IPS DF 4.7 (cell line): ENCODE measurements at regions not wholly inside any gene's neighbourhood (a gene's known extent, or its start where the extent isn't known, plus 50 kb on each side); places are given as distances from the start of the nearest gene placed in this dataset.

Source experiments
- DNase-seq: peaks from one replicate; pipeline ENCODE4 v3.0.0-alpha.2; 2013; ENCODE audit warnings: low spot score; ENCODE audit errors: extremely low read depth

- no peak for DNase-seq
Measured at GRCh38 chr2:37837628-37838328, 87.3 kb upstream of the RMDN2 start.

DNA sequence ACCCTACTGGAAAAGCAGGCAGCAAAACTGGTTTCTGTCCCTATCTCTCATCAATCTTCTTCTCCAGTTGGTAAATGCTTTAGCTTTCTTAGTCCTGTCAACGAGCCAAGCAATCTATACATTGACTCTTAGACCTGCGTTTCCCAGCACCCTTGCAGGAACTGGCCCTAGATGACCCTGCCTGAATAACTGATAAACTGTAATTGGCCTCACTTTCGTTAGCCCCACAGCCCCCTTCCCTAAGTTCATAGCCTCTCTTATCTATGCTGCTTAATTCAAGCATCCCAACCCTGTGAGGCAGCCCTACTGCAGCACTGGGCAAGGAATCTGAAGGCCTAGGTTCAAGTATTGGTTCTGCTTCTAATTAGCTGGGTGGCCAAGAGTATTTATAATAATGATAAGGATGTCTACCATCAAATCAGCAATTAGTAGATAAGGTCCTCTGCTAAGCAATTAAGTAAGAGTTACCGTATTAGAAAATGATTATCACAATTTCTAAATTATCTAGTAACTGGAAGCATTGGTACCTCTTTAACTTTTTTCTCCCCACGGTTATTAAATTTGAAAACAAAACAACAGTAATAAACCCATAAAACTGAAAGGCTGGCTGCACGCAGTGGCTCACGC is 86.4 kb upstream of the RMDN2 start:
- no peak for DNase-seq

GRCh38 chr2:37839991-37840390 is 85.1 kb upstream of the RMDN2 start:
- DNase-seq: no peak

- DNase-seq: no peak
Measured at GRCh38 chr2:37842732-37843440, 82.2 kb upstream of the RMDN2 start.

DNA sequence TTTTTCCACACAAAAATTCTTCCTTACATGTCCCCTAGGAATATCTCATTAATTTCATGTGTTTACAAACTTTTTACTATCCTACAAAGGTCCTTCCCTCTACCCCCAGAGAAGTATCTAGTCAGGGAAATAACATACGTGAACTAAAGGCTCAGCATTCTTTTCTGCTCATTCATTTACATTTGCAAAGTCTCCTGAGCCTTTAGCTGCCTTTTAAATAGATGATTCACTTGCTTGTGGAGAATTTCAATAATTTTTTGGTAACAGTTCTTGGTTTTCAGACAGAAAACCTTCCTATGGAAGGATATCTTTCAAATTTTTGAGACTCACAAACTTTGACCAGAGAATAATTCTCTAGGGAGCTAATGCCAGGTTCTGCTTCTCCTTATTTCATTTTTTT is 81.5 kb upstream of the RMDN2 start:
- no peak for DNase-seq

- no peak for DNase-seq
Measured at GRCh38 chr2:37846207-37846606, 78.9 kb upstream of the RMDN2 start.

DNA sequence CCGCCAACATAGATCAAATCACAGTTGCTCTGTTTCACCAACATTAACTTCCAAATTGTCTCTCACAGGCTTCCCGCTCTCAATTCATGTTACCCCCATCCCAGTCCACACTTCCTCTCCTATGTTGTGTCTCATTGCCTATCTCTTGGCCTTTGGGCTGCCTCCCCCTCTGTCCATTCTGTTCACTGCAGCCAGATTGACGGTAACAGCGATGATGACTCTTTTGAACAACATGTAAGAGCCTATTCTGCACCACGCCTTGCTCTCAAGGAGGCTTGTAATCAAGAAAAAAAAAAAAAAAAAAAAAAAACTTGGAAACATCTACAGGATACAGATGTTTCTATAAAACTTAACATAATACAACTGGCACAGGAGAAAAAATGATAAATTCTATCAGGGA is 77.3 kb upstream of the RMDN2 start:
- DNase-seq: no peak

DNA sequence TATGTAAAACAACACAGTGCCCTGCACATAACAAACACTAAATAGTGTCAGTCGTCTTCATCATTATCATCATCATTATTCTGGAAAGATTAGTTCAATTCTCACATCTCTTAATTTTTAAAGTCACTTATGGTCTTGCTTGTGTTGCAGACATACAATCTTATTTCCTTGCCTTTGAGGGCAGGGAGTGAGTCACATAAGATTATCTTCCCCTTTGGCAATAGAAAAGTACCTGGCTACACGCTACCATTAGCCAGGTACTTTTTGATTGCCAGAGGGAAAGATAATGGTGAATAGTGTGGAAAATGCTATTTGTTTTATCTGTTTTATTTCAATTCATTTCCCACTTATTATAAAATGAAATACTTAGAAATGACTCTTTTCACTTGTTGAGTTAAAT is 76.6 kb upstream of the RMDN2 start:
- no peak for DNase-seq

DNA sequence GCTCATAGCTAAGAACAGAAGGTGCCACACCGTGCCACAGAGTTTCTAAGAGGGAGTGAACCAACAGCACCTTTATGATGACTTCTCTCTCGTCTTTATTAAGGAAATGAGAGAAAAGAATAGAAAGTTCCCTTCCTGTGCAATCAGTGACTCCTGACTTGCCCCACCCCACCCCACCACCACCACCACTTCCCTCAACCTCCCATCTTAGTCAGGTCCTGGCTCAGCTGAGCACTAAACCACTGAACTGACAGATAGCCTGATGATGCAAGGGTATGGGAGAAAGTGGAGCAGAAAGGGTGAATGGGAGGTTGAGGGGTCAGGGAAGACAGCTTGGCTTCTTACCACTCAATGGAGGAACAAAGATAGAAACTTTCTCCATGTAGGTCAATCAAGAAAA is 75.2 kb upstream of the RMDN2 start:
- no peak for DNase-seq

- DNase-seq: no peak
Measured at GRCh38 chr2:37851428-37851827, 73.7 kb upstream of the RMDN2 start.

DNA sequence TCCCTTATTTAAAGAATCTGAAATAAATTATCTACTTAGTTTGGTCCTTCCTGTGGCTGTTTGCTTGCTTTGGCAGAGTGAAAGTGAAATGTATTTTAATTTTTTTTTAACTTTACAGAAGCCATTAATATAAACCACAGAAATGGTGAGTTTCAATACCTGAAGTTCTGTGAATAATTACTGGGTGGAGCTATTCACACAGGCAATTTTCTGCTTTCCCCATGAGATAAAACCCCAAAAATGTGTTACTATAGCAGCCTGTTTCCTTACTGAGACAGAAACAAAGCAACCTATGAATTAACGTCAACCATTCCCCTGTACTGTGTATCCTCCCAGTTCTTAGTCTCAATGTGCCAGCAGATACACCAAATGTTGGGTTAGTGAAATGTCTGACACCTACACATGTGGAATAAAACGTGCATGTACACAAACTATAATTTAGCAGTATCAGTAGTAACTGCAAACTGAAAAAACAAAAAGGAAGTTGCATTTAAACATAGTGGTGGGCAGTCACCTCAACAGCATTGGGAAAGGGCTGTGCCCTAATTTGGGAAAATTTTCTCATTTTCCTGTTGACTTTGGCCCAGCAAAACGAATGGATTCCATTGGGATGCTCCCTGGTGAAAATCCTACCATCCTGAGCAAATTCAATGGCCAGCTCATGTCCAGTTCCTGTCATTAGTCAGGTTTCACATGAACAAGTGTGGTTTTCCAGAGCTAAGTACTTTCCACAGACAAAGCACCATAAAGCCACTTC is 73.1 kb upstream of the RMDN2 start:
- no peak for DNase-seq

GRCh38 chr2:37852585-37853014 is 72.5 kb upstream of the RMDN2 start:
- DNase-seq: no peak

GRCh38 chr2:37854676-37855282 is 70.3 kb upstream of the RMDN2 start:
- no peak for DNase-seq

DNA sequence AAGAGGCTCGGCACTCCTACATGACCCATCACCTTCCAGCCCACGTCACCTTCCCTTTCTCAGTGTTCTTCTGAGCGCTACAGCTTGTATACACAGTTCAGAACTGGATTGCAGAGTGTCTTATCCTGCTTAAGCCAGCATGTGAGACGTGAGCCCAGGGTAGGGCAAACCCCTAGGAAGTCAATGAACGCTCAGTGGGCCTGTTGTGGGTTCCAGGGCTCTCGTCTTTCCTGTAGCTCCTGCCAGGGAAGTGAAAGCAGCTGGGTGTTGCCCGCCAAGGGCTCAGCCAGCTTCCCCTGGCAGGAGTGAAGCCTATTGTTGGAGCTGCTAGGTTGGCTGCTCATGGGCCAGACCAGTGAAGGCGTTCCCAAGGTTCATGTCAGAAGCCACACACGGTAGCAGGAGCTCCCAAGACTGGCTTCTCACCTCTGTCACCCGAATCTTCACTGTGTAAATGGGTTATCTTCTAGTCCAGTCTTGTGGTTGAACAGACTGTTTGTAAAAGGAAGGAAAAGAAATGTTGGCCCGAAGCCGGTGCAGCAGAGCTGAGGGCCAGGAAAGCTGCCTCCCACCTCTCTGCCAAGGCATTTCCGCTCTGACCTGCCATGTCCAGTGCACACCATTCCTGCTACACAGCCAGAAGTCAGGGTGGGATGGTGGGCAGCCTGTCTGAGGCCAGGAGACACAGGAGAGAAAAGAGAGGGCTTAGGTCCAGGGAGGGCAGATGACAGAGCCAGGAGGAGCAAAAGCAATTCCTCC is 69.6 kb upstream of the RMDN2 start:
- no peak for DNase-seq

- DNase-seq: no peak
Measured at GRCh38 chr2:37856101-37856751, 68.9 kb upstream of the RMDN2 start.

DNA sequence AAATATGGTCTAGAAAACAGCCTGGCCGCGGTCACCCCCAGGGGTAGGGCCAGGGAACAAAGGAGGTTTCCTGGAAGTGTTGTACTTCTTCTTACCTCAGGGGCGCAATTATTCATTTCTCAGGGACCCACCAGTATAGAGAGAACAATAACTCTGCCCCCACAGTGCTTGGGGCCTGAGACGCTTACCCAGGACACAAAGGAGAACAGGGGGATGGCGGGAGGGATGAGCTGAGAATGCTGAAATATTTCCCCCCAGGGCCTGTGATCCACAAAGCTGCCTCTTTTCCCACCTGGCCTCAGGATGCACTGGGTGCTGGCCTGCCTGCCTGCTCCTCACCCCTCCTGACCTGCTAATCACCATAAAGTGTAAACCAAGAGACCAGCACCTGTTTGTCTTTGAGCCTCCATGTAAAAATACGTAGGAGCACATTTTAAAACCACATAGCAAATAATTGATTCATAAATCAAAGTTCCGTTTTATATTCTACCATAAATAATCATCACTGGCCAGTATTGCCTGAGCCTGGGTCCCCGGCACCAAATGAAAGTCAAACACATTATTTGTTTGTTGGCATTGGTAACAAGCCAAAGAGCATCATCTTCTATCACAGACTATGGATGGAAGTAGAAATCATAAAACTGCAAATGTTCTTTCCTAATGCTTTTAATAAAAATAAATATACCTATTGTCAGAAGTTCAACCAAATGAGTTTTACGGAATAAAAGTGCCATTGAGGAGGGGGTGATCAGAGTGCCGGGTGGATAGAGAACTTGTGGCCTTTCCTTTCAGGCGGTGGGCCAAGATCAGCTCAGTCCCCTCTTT is 67.3 kb upstream of the RMDN2 start:
- no peak for DNase-seq

- no peak for DNase-seq
Measured at GRCh38 chr2:37858400-37858711, 66.7 kb upstream of the RMDN2 start.

DNA sequence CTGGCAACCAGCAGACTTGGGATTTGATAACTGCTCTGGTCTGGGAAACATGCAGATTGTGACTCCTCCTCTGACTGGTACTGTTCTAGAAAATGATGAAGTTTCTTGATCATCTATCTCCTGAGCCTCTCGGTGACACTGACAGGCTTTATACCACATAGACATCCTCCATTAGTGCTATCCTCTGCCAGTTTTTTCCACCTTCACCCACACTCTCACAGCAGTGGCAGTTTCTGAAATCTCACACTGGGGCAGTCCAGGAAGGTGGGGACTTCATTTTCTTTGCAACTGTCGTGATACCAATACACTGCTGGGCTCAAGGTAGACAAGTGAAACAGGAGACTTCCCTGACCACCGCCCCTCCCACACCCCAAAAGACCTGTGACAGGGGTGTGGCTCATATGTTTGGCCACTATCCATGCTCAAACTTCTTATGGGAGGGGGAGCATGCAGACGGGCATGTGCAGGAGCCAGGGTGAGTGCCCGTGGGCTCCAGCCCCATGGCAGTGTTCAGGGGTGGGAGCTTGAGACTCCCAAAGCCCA is 66.3 kb upstream of the RMDN2 start:
- DNase-seq: no peak

GRCh38 chr2:37862620-37863019 is 62.5 kb upstream of the RMDN2 start:
- DNase-seq: no peak
